Stimulated activated CD4-positive, alpha-beta T cell treated with anti-CD3 and anti-CD28 coated beads, Interleukin-2, amount 100 ng/mL, for 24 hours (primary cell): ENCODE measurements at regions not wholly inside any gene's neighbourhood (a gene's known extent, or its start where the extent isn't known, plus 50 kb on each side); places are given as distances from the start of the nearest gene placed in this dataset.
"Not testable (repeated sequence)": the region's sequence is repeated elsewhere in the genome, so short reads cannot be mapped to it uniquely, and the experiment has no call there.

ENCODE experiments used
- DNase-seq, 2 donors: peaks; one replicate each; pipeline ENCODE4 v3.0.0-alpha.2; 2020

GRCh38 chr14:36465178-36465577 lies 54.9 kb downstream of the NKX2-1 start:
- DNase-seq, result no peak

GRCh38 chr14:36462890-36463289 lies 57.1 kb downstream of the NKX2-1 start:
- DNase-seq, result no peak

- DNase-seq, result no peak
Observed at GRCh38 chr14:36455241-36455627, 64.8 kb downstream of the NKX2-1 start.

GRCh38 chr14:36454599-36455240 lies 65.3 kb downstream of the NKX2-1 start:
- no peak for DNase-seq

GRCh38 chr14:36452860-36453259 lies 67.2 kb downstream of the NKX2-1 start:
- no peak for DNase-seq

- DNase-seq, result no peak
Observed at GRCh38 chr14:36451310-36452065, 68.5 kb downstream of the NKX2-1 start.

GRCh38 chr14:36450550-36450949 lies 69.5 kb downstream of the NKX2-1 start:
- DNase-seq, result no peak

- DNase-seq, result no peak
Observed at GRCh38 chr14:36449903-36450302, 70.1 kb downstream of the NKX2-1 start.

GRCh38 chr14:36443374-36443773 lies 76.7 kb downstream of the NKX2-1 start:
- DNase-seq, result no peak

GRCh38 chr14:36442824-36443241 lies 77.2 kb downstream of the NKX2-1 start:
- DNase-seq, result no peak

- no peak for DNase-seq
Observed at GRCh38 chr14:36441283-36441682, 78.7 kb downstream of the NKX2-1 start.

- DNase-seq, result no peak
Observed at GRCh38 chr14:36439766-36440165, 80.3 kb downstream of the NKX2-1 start.

- no peak for DNase-seq
Observed at GRCh38 chr14:36438883-36439282, 81.1 kb downstream of the NKX2-1 start.

- DNase-seq, result no peak
Observed at GRCh38 chr14:36430662-36431084, 89.4 kb downstream of the NKX2-1 start.

- DNase-seq, result no peak
Observed at GRCh38 chr14:36430169-36430568, 89.9 kb downstream of the NKX2-1 start.

- DNase-seq, result no peak
Observed at GRCh38 chr14:36429692-36430091, 90.3 kb downstream of the NKX2-1 start.

- DNase-seq, result no peak
Observed at GRCh38 chr14:36428350-36428749, 91.7 kb downstream of the NKX2-1 start.

- no peak for DNase-seq
Observed at GRCh38 chr14:36426836-36427235, 93.2 kb downstream of the NKX2-1 start.

GRCh38 chr14:36426113-36426512 lies 93.9 kb downstream of the NKX2-1 start:
- DNase-seq, result no peak

GRCh38 chr14:36424478-36425102 lies 95.4 kb downstream of the NKX2-1 start:
- DNase-seq, result no peak

GRCh38 chr14:36423430-36423829 lies 96.6 kb downstream of the NKX2-1 start:
- no peak for DNase-seq

GRCh38 chr14:36420149-36420687 lies 99.8 kb upstream of the MBIP start:
- no peak for DNase-seq

GRCh38 chr14:36418937-36419336 lies 98.5 kb upstream of the MBIP start:
- DNase-seq, result no peak

- not testable (repeated sequence) for DNase-seq
Observed at GRCh38 chr14:36411951-36412350, 91.5 kb upstream of the MBIP start.
